ENCODE measurements at regions not wholly inside any gene's neighbourhood (a gene's known extent, or its start where the extent isn't known, plus 50 kb on each side); places are given as distances from the start of the nearest gene placed in this dataset.

GRCh38 chrX:151476604-151477303, 79.7 kb downstream of the VMA21 start:
- WGBS (ENCODE audit: low lambda C conversion rate, missing lambda C conversion rate) = 45% methylated on average over 1 of the region's 1 CpG
- TF ChIP-seq EZH2phosphoT487 (IDR thresholded peaks at IDR 0.05; ENCODE audit: low read depth, severe bottlenecking, unreplicated experiment) = no peak
- TF ChIP-seq, protein P1, sequence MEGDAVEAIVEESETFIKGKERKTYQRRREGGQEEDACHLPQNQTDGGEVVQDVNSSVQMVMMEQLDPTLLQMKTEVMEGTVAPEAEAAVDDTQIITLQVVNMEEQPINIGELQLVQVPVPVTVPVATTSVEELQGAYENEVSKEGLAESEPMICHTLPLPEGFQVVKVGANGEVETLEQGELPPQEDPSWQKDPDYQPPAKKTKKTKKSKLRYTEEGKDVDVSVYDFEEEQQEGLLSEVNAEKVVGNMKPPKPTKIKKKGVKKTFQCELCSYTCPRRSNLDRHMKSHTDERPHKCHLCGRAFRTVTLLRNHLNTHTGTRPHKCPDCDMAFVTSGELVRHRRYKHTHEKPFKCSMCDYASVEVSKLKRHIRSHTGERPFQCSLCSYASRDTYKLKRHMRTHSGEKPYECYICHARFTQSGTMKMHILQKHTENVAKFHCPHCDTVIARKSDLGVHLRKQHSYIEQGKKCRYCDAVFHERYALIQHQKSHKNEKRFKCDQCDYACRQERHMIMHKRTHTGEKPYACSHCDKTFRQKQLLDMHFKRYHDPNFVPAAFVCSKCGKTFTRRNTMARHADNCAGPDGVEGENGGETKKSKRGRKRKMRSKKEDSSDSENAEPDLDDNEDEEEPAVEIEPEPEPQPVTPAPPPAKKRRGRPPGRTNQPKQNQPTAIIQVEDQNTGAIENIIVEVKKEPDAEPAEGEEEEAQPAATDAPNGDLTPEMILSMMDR (IDR thresholded peaks at IDR 0.05; ENCODE audit: poor library complexity) = no peak
- no peak for TF ChIP-seq EZH2 (IDR thresholded peaks at IDR 0.05; ENCODE audit: borderline replicate concordance)

GRCh38 chrX:151478058-151478457, 81.1 kb downstream of the VMA21 start:
- Histone ChIP-seq H3K9me3 (ENCODE audit: low read depth) (no peaks in the 10 kb centered on the region), H3K4me2 (no peak overlapping the region), H3K4me1 (ENCODE audit: insufficient read depth) (no peaks in the 10 kb centered on the region), H4K20me1 (ENCODE audit: insufficient read depth, poor library complexity, severe bottlenecking) (no peaks in the 10 kb centered on the region), H3K4me3 (no peak overlapping the region), H3K79me2 (no peaks in the 10 kb centered on the region), H3K27ac (no peak overlapping the region), H3K36me3 (replicated peaks; ENCODE audit: insufficient read depth, low read depth) (no peaks in the 10 kb centered on the region), H2AFZ (no peak overlapping the region), H3K9me2 (replicated peaks; ENCODE audit: insufficient read depth) (no peaks in the 10 kb centered on the region), H3K27me3 (no peaks in the 10 kb centered on the region)
- no peak for DNase-seq (ENCODE audit: low spot score)
- 69% methylated on average over 4 of the region's 4 CpGs for WGBS (ENCODE audit: low lambda C conversion rate, missing lambda C conversion rate)
- TF ChIP-seq, protein P1 (IDR thresholded peaks at IDR 0.05; ENCODE audit: poor library complexity) = no peak
- no peak for TF ChIP-seq EZH2phosphoT487 (IDR thresholded peaks at IDR 0.05; ENCODE audit: low read depth, severe bottlenecking, unreplicated experiment)
- no peak for TF ChIP-seq EZH2 (IDR thresholded peaks at IDR 0.05; ENCODE audit: borderline replicate concordance)

More at GRCh38 chrX:151476604-151477303, 79.7 kb downstream of the VMA21 start:
- H2AFZ ChIP-seq = no peak overlapping the region
- no peaks in the 10 kb centered on the region for H3K36me3 ChIP-seq (replicated peaks; ENCODE audit: insufficient read depth, low read depth)
- no peaks in the 10 kb centered on the region for H3K4me1 ChIP-seq (ENCODE audit: insufficient read depth)
- H3K79me2 ChIP-seq = no peaks in the 10 kb centered on the region
- H3K9me2 ChIP-seq (replicated peaks; ENCODE audit: insufficient read depth) = no peaks in the 10 kb centered on the region
- H3K9me3 ChIP-seq (ENCODE audit: low read depth) = no peaks in the 10 kb centered on the region
- H4K20me1 ChIP-seq (ENCODE audit: insufficient read depth, poor library complexity, severe bottlenecking) = no peaks in the 10 kb centered on the region
- no peak overlapping the region for H3K4me2 ChIP-seq
- no peak overlapping the region for H3K27ac ChIP-seq
- H3K27me3 ChIP-seq = no peaks in the 10 kb centered on the region
- H3K4me3 ChIP-seq = no peak overlapping the region
- DNase-seq (ENCODE audit: low spot score) = no peak

- Histone ChIP-seq H3K27ac (no peak overlapping the region), H3K79me2 (no peaks in the 10 kb centered on the region), H3K9me3 (ENCODE audit: low read depth) (no peaks in the 10 kb centered on the region), H2AFZ (no peak overlapping the region), H3K27me3 (no peaks in the 10 kb centered on the region), H3K4me1 (ENCODE audit: insufficient read depth) (no peaks in the 10 kb centered on the region), H3K36me3 (replicated peaks; ENCODE audit: insufficient read depth, low read depth) (no peaks in the 10 kb centered on the region), H4K20me1 (ENCODE audit: insufficient read depth, poor library complexity, severe bottlenecking) (no peaks in the 10 kb centered on the region), H3K9me2 (replicated peaks; ENCODE audit: insufficient read depth) (no peaks in the 10 kb centered on the region), H3K4me3 (no peak overlapping the region), H3K4me2 (no peak overlapping the region)
- TF ChIP-seq EZH2 (IDR thresholded peaks at IDR 0.05; ENCODE audit: borderline replicate concordance) (no peak), EZH2phosphoT487 (IDR thresholded peaks at IDR 0.05; ENCODE audit: low read depth, severe bottlenecking, unreplicated experiment) (no peak)
- TF ChIP-seq, protein P1 (IDR thresholded peaks at IDR 0.05; ENCODE audit: poor library complexity) = peak; percentile 16
- no peak for DNase-seq (ENCODE audit: low spot score)
- WGBS (ENCODE audit: low lambda C conversion rate, missing lambda C conversion rate) = 50% methylated on average over 2 of the region's 2 CpGs
Observed at GRCh38 chrX:151488677-151489076, 74.8 kb upstream of the PASD1 start.
